NCI-H460 (cell line): ENCODE measurements at regions not wholly inside any gene's neighbourhood (a gene's known extent, or its start where the extent isn't known, plus 50 kb on each side); places are given as distances from the start of the nearest gene placed in this dataset.
"Not testable (repeated sequence)": the region's sequence is repeated elsewhere in the genome, so short reads cannot be mapped to it uniquely, and the experiment has no call there.

Experiments used
- DNase-seq: peaks from one replicate; pipeline ENCODE4 v3.0.0-alpha.2; 2016; ENCODE audit warnings: low read depth; ENCODE audit errors: extremely low read depth
- small RNA-seq, 2 experiments: library from RNA; depleted of rRNA; stranded (forward); fragments of <200 nt; gene quantifications; one replicate each; pipeline ENCODE3, GENCODE V24; 2014

GRCh38 chrX:87465757-87466156, 51.8 kb upstream of the KLHL4 start:
- not testable (repeated sequence) for DNase-seq

Small RNA genes lying in the stretch of these regions (small RNA-seq; reads per million reads assigned to genes)
- 0 reads per million in 2 experiments for gene Z96811.1
